ENCODE measurements at regions not wholly inside any gene's neighbourhood (a gene's known extent, or its start where the extent isn't known, plus 50 kb on each side); places are given as distances from the start of the nearest gene placed in this dataset.

GRCh38 chr10:94049911-94050310 lies 56.2 kb downstream of the PLCE1 start:
- H4K20me1 ChIP-seq (ENCODE audit: insufficient read depth, low read length) = no peaks in the 10 kb centered on the region
- DNase-seq = no peak
- H3K27me3 ChIP-seq (replicated peaks; ENCODE audit: insufficient read depth, low read length) = no peaks in the 10 kb centered on the region
- H3K9me2 ChIP-seq (replicated peaks; ENCODE audit: insufficient read depth, low read length) = no peaks in the 10 kb centered on the region
- no peaks in the 10 kb centered on the region for H3K4me1 ChIP-seq (ENCODE audit: low read length)
- no peaks in the 10 kb centered on the region for H3F3A ChIP-seq (ENCODE audit: insufficient read depth, low read length)
- H3K9me3 ChIP-seq (replicated peaks; ENCODE audit: insufficient read depth, low read length) = no peaks in the 10 kb centered on the region
- TF ChIP-seq CTCF (IDR thresholded peaks at IDR 0.05; ENCODE audit: low read length) = no peak
- no peak for TF ChIP-seq EZH2 (optimal IDR thresholded peaks at IDR 0.05; ENCODE audit: low read depth, low read length)
- no peak for TF ChIP-seq EZH2phosphoT487 (IDR thresholded peaks at IDR 0.05; ENCODE audit: low read length)
- H2AFZ ChIP-seq (ENCODE audit: low read length) = no peak overlapping the region
- H3K4me3 ChIP-seq (ENCODE audit: low read length) = no peak overlapping the region
- no peaks in the 10 kb centered on the region for H3K36me3 ChIP-seq (replicated peaks; ENCODE audit: insufficient read depth, low read length)
- H3K4me2 ChIP-seq (ENCODE audit: low read depth, low read length) = no peak overlapping the region
- H3K9ac ChIP-seq (ENCODE audit: low read length) = no peak overlapping the region
- no peaks in the 10 kb centered on the region for H3K79me2 ChIP-seq (ENCODE audit: low read length)
- no peak overlapping the region for H3K27ac ChIP-seq (ENCODE audit: low read length)

GRCh38 chr10:94052281-94052680 lies 58.5 kb downstream of the PLCE1 start:
- H3K27me3 ChIP-seq (replicated peaks; ENCODE audit: insufficient read depth, low read length) = no peaks in the 10 kb centered on the region
- no peak overlapping the region for H2AFZ ChIP-seq (ENCODE audit: low read length)
- no peak for TF ChIP-seq CTCF (IDR thresholded peaks at IDR 0.05; ENCODE audit: low read length)
- TF ChIP-seq EZH2phosphoT487 (IDR thresholded peaks at IDR 0.05; ENCODE audit: low read length) = no peak
- TF ChIP-seq EZH2 (optimal IDR thresholded peaks at IDR 0.05; ENCODE audit: low read depth, low read length) = no peak
- DNase-seq = no peak
- H3K9ac ChIP-seq (ENCODE audit: low read length) = no peak overlapping the region
- no peaks in the 10 kb centered on the region for H3K36me3 ChIP-seq (replicated peaks; ENCODE audit: insufficient read depth, low read length)
- H3F3A ChIP-seq (ENCODE audit: insufficient read depth, low read length) = no peaks in the 10 kb centered on the region
- H4K20me1 ChIP-seq (ENCODE audit: insufficient read depth, low read length) = no peaks in the 10 kb centered on the region
- no peak overlapping the region for H3K27ac ChIP-seq (ENCODE audit: low read length)
- H3K4me2 ChIP-seq (ENCODE audit: low read depth, low read length) = no peak overlapping the region
- no peaks in the 10 kb centered on the region for H3K9me2 ChIP-seq (replicated peaks; ENCODE audit: insufficient read depth, low read length)
- no peaks in the 10 kb centered on the region for H3K9me3 ChIP-seq (replicated peaks; ENCODE audit: insufficient read depth, low read length)
- no peaks in the 10 kb centered on the region for H3K79me2 ChIP-seq (ENCODE audit: low read length)
- no peaks in the 10 kb centered on the region for H3K4me1 ChIP-seq (ENCODE audit: low read length)
- no peak overlapping the region for H3K4me3 ChIP-seq (ENCODE audit: low read length)

- Histone ChIP-seq H3K9me3 (replicated peaks; ENCODE audit: insufficient read depth, low read length) (no peaks in the 10 kb centered on the region), H3K4me1 (ENCODE audit: low read length) (no peaks in the 10 kb centered on the region), H2AFZ (ENCODE audit: low read length) (no peak overlapping the region), H3K27me3 (replicated peaks; ENCODE audit: insufficient read depth, low read length) (no peaks in the 10 kb centered on the region), H3K27ac (ENCODE audit: low read length) (no peak overlapping the region), H3K36me3 (replicated peaks; ENCODE audit: insufficient read depth, low read length) (no peaks in the 10 kb centered on the region), H3K4me3 (ENCODE audit: low read length) (no peak overlapping the region), H3K79me2 (ENCODE audit: low read length) (no peaks in the 10 kb centered on the region), H3F3A (ENCODE audit: insufficient read depth, low read length) (no peaks in the 10 kb centered on the region), H4K20me1 (ENCODE audit: insufficient read depth, low read length) (no peaks in the 10 kb centered on the region), H3K4me2 (ENCODE audit: low read depth, low read length) (no peak overlapping the region), H3K9me2 (replicated peaks; ENCODE audit: insufficient read depth, low read length) (no peaks in the 10 kb centered on the region), H3K9ac (ENCODE audit: low read length) (no peak overlapping the region)
- no peak for DNase-seq
- no peak for TF ChIP-seq EZH2 (optimal IDR thresholded peaks at IDR 0.05; ENCODE audit: low read depth, low read length)
- TF ChIP-seq EZH2phosphoT487 (IDR thresholded peaks at IDR 0.05; ENCODE audit: low read length) = no peak
- no peak for TF ChIP-seq CTCF (IDR thresholded peaks at IDR 0.05; ENCODE audit: low read length)
Observed at GRCh38 chr10:94052866-94053791, 59.4 kb downstream of the PLCE1 start.
